Keratinocyte (primary cell): ENCODE measurements at regions not wholly inside any gene's neighbourhood (a gene's known extent, or its start where the extent isn't known, plus 50 kb on each side); places are given as distances from the start of the nearest gene placed in this dataset.

Experiments
- EZH2 ChIP-seq: IDR thresholded peaks from one replicate; pipeline ENCODE4 v1.6.1; 2012; ENCODE audit warnings: inconsistent platforms, mild to moderate bottlenecking, low read length, moderate library complexity
- TF ChIP-seq, protein P1 (sequence below), 3 experiments: IDR thresholded peaks in 1 of 3; conservative IDR thresholded peaks in 1 of 3; optimal IDR thresholded peaks in 1 of 3; 2 replicates in 2 of 3; 3 replicates in 1 of 3; pipeline versions ENCODE3 to v1.5.1; 2011; ENCODE audit warnings: low read length in 3 of 3, mild to moderate bottlenecking in 3 of 3, moderate library complexity in 2 of 3, control low read depth in 1 of 3, inconsistent platforms in 1 of 3; ENCODE audit not compliant: insufficient read depth in 2 of 3; ENCODE audit errors: extremely low read depth in 1 of 3

DNA sequence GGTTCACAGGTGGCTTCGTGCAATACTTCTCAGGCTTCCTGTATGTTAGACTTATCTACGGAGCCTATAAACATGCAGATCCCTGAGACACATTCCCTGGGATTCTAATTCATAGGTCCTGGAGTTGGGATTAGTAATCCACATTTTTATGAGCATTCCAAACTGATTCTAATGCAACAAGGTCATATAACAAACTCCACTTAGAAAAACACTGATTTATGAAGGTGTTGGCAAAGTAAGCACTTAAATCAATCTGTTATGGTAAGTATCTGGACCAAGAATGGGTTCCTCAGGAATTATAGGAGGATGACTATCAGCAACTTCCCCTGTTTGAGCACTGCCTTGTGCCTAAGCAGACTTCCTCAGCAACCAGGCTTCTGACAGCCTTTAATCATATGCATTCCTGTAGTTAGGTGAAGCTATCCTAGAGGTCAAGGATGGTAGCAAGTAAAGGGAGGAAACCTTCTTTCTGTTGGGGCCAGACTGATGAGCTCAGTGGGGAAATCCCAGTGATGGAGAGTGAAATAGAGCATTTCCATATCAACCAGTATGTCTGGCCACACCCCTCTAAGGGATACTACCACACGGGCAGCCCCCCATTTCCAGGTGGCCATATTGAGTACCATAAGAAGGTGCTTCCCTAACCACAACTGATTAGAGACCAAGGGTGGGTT is 89.6 kb downstream of the RASSF10 start:
- TF ChIP-seq EZH2: no peak
- TF ChIP-seq, protein P1, sequence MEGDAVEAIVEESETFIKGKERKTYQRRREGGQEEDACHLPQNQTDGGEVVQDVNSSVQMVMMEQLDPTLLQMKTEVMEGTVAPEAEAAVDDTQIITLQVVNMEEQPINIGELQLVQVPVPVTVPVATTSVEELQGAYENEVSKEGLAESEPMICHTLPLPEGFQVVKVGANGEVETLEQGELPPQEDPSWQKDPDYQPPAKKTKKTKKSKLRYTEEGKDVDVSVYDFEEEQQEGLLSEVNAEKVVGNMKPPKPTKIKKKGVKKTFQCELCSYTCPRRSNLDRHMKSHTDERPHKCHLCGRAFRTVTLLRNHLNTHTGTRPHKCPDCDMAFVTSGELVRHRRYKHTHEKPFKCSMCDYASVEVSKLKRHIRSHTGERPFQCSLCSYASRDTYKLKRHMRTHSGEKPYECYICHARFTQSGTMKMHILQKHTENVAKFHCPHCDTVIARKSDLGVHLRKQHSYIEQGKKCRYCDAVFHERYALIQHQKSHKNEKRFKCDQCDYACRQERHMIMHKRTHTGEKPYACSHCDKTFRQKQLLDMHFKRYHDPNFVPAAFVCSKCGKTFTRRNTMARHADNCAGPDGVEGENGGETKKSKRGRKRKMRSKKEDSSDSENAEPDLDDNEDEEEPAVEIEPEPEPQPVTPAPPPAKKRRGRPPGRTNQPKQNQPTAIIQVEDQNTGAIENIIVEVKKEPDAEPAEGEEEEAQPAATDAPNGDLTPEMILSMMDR (optimal IDR thresholded peaks at IDR 0.05 in 1 of 3, IDR thresholded peaks at IDR 0.05 in 1 of 3, conservative IDR thresholded peaks at IDR 0.05 in 1 of 3; ENCODE audit: extremely low read depth in 1 of 3, insufficient read depth in 2 of 3, low read length in 3 of 3): no peak
